ENCODE measurements at regions not wholly inside any gene's neighbourhood (a gene's known extent, or its start where the extent isn't known, plus 50 kb on each side); places are given as distances from the start of the nearest gene placed in this dataset.

- TF ChIP-seq CTCF (conservative IDR thresholded peaks at IDR 0.05 in 1 of 2, IDR thresholded peaks at IDR 0.05 in 1 of 2; ENCODE audit: low read depth in 1 of 2, low read length in 2 of 2) (no peak), EZH2 (IDR thresholded peaks at IDR 0.05; ENCODE audit: low read length, missing control alignments) (no peak)
These were observed 108.8 kb downstream of the ARRDC4 start for GRCh38 chr15:98069256-98069655.
